ENCODE measurements at regions not wholly inside any gene's neighbourhood (a gene's known extent, or its start where the extent isn't known, plus 50 kb on each side); places are given as distances from the start of the nearest gene placed in this dataset.

DNA sequence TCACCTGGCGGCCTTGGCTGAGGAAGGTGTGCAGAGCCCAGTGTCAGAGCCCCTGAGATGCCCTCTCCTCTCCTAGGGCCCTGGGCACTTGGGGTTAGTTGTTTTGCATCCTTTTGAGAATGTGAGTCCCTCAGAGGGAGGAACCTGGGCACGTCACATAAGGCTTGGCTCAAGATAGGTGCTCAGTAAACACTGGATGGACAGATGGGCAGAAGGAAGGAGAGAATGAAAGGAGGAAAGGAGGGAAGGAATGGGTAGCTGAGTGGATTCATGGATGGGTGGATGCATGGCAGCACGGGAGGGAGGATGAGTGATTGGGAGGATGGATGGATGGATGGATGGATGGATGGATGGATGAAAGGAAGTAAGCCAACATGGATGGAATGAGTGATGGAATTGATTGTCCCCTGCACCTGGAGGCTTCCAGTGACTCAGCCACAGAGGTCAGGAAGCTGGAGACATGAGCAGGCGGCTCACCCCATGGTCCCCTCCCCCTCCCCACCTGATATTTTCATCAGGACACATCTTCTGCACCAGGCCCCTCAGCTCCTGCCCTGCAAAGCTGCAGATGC, 62.2 kb downstream of the IGLL1 start:
- TF ChIP-seq, protein P1, sequence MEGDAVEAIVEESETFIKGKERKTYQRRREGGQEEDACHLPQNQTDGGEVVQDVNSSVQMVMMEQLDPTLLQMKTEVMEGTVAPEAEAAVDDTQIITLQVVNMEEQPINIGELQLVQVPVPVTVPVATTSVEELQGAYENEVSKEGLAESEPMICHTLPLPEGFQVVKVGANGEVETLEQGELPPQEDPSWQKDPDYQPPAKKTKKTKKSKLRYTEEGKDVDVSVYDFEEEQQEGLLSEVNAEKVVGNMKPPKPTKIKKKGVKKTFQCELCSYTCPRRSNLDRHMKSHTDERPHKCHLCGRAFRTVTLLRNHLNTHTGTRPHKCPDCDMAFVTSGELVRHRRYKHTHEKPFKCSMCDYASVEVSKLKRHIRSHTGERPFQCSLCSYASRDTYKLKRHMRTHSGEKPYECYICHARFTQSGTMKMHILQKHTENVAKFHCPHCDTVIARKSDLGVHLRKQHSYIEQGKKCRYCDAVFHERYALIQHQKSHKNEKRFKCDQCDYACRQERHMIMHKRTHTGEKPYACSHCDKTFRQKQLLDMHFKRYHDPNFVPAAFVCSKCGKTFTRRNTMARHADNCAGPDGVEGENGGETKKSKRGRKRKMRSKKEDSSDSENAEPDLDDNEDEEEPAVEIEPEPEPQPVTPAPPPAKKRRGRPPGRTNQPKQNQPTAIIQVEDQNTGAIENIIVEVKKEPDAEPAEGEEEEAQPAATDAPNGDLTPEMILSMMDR (IDR thresholded peaks at IDR 0.05 in 2 of 3, conservative IDR thresholded peaks at IDR 0.05 in 1 of 3; ENCODE audit: borderline replicate concordance in 1 of 3, insufficient read depth in 1 of 3, low read depth in 2 of 3, low read length in 2 of 3) = no peak
- TF ChIP-seq POLR2A (IDR thresholded peaks at IDR 0.05; ENCODE audit: borderline replicate concordance, extremely low read depth, insufficient read depth, insufficient read length) = no peak
